Endothelial cell of umbilical vein (primary cell): ENCODE measurements at regions not wholly inside any gene's neighbourhood (a gene's known extent, or its start where the extent isn't known, plus 50 kb on each side); places are given as distances from the start of the nearest gene placed in this dataset.

ENCODE experiments used
- CTCF ChIP-seq, 2 donors: IDR thresholded peaks; 1 replicate in 1 of 2; 2 replicates in 1 of 2; pipeline ENCODE4 v1.5.1; 2011; ENCODE audit warnings: low read length in 2 of 2, mild to moderate bottlenecking in 2 of 2, moderate library complexity in 2 of 2, control low read depth in 1 of 2, inconsistent platforms in 1 of 2, low read depth in 1 of 2; ENCODE audit not compliant: insufficient read depth in 1 of 2; ENCODE audit errors: extremely low read depth in 1 of 2
- EZH2 ChIP-seq: IDR thresholded peaks from 2 replicates; pipeline ENCODE4 v1.6.1; 2012; ENCODE audit warnings: borderline replicate concordance, low read depth, mild to moderate bottlenecking, moderate library complexity, low read length, inconsistent platforms; ENCODE audit not compliant: severe bottlenecking
- FOS ChIP-seq: IDR thresholded peaks from 2 replicates; pipeline ENCODE4 v1.6.1; 2011; ENCODE audit warnings: mild to moderate bottlenecking, low read length, moderate library complexity, borderline replicate concordance; ENCODE audit not compliant: insufficient read depth
- JUN ChIP-seq: IDR thresholded peaks from 2 replicates; pipeline ENCODE4 v1.6.1; 2011; ENCODE audit warnings: borderline replicate concordance, low read depth; ENCODE audit not compliant: insufficient read length, insufficient read depth
- MAX ChIP-seq: IDR thresholded peaks from 2 replicates; pipeline ENCODE4 v1.6.1; 2011; ENCODE audit not compliant: insufficient read depth, insufficient read length
- MYC ChIP-seq: IDR thresholded peaks from one replicate; pipeline ENCODE4 v1.6.1; 2011; ENCODE audit warnings: mild to moderate bottlenecking, low read depth, low read length
- POLR2A ChIP-seq: IDR thresholded peaks from 2 replicates; pipeline ENCODE4 v1.6.1; 2012; ENCODE audit warnings: low read depth, mild to moderate bottlenecking, control low read depth, low read length
- POLR2AphosphoS5 ChIP-seq: IDR thresholded peaks from 2 replicates; pipeline ENCODE4 v1.6.1; 2012; ENCODE audit warnings: low read depth, mild to moderate bottlenecking, control low read depth, low read length, moderate library complexity; ENCODE audit not compliant: insufficient read depth

- TF ChIP-seq CTCF (IDR thresholded peaks at IDR 0.05; ENCODE audit: extremely low read depth in 1 of 2, insufficient read depth in 1 of 2, low read depth in 1 of 2, low read length in 2 of 2) (no peak), MAX (no peak), JUN (no peak), POLR2AphosphoS5 (no peak), POLR2A (no peak), EZH2 (no peak), MYC (no peak), FOS (no peak)
These were observed 325.8 kb downstream of the MATN1 start for GRCh38 chr1:30397576-30397975.
